ENCODE measurements at regions not wholly inside any gene's neighbourhood (a gene's known extent, or its start where the extent isn't known, plus 50 kb on each side); places are given as distances from the start of the nearest gene placed in this dataset.

GRCh38 chr3:111476701-111477100 is 65.3 kb upstream of the CD96 start:
- no peak overlapping the region for H3K9ac ChIP-seq (replicated peaks in 1 of 4; ENCODE audit: extremely low read depth in 1 of 4, low read depth in 3 of 4, low read length in 3 of 4)
- no peak overlapping the region for H3K4ac ChIP-seq (replicated peaks; ENCODE audit: insufficient read length, low read depth, low read length)
- H3K36me3 ChIP-seq (ENCODE audit: control insufficient read depth in 2 of 4, insufficient read depth in 4 of 4, low read length in 3 of 4): no peaks in the 10 kb centered on the region
- no peaks in the 10 kb centered on the region for H3K27me3 ChIP-seq (replicated peaks in 1 of 4; ENCODE audit: control insufficient read depth in 3 of 4, extremely low read depth in 1 of 4, insufficient read depth in 3 of 4, low read length in 3 of 4)
- H4K20me1 ChIP-seq (replicated peaks in 1 of 2; ENCODE audit: control insufficient read depth in 1 of 2, insufficient read depth in 2 of 2, low read length in 2 of 2): no peaks in the 10 kb centered on the region
- no peak overlapping the region for H3K14ac ChIP-seq (ENCODE audit: insufficient read length)
- H3K23ac ChIP-seq (ENCODE audit: insufficient read length): no peak overlapping the region
- no peak overlapping the region for H4K5ac ChIP-seq (ENCODE audit: insufficient read length, low read depth, low read length)
- H2AFZ ChIP-seq (ENCODE audit: low read length): no peak overlapping the region
- TF ChIP-seq TBP (IDR thresholded peaks at IDR 0.05; ENCODE audit: low read depth, low read length) (no peak), POU5F1 (IDR thresholded peaks at IDR 0.05; ENCODE audit: low read depth, low read length) (no peak), SIX5 (IDR thresholded peaks at IDR 0.05; ENCODE audit: low read depth, low read length) (no peak), BCL11A (IDR thresholded peaks at IDR 0.05; ENCODE audit: low read depth in 2 of 2, low read length in 2 of 2) (no peak), PHF8 (conservative IDR thresholded peaks at IDR 0.05; ENCODE audit: low read depth, low read length) (no peak), SP2 (IDR thresholded peaks at IDR 0.05; ENCODE audit: low read length) (no peak), ZNF274 (IDR thresholded peaks at IDR 0.05; ENCODE audit: borderline replicate concordance, extremely low read depth, low read length) (no peak), HDAC2 (IDR thresholded peaks at IDR 0.05; ENCODE audit: borderline replicate concordance in 1 of 2, low read depth in 2 of 2, low read length in 2 of 2) (no peak), SRF (IDR thresholded peaks at IDR 0.05; ENCODE audit: low read depth, low read length) (no peak), SP1 (IDR thresholded peaks at IDR 0.05; ENCODE audit: low read depth, low read length) (no peak), ATF3 (IDR thresholded peaks at IDR 0.05; ENCODE audit: insufficient read depth, low read depth, low read length) (no peak), SIN3A (conservative IDR thresholded peaks at IDR 0.05 in 1 of 2, IDR thresholded peaks at IDR 0.05 in 1 of 2; ENCODE audit: low read depth in 1 of 2, low read length in 2 of 2) (no peak)
- no peak for FAIRE-seq
- H2BK120ac ChIP-seq (replicated peaks; ENCODE audit: low read depth, low read length): no peak overlapping the region
- no peaks in the 10 kb centered on the region for H3K79me1 ChIP-seq (ENCODE audit: low read depth, low read length)
- H4K91ac ChIP-seq (replicated peaks; ENCODE audit: insufficient read length, low read length): no peak overlapping the region
- no peak for DNase-seq (ENCODE audit: low read depth in 1 of 2, low spot score in 2 of 2)
- ChIA-PET CTCF (ENCODE audit: partially characterized antibody) (no interaction called here), POLR2A (ENCODE audit: partially characterized antibody) (no interaction called here)
- no peak overlapping the region for H3K4me2 ChIP-seq (ENCODE audit: insufficient read depth in 1 of 2, low read depth in 2 of 2, low read length in 2 of 2)
- H2BK5ac ChIP-seq (ENCODE audit: low read depth, low read length): no peak overlapping the region
- H2AK5ac ChIP-seq (ENCODE audit: low read depth, low read length): no peak overlapping the region
- peaks cover 0 to 7% (median 2%) of the 10 kb centered on the region in 4 experiments; a peak in 2 of 7 replicates for H3K4me1 ChIP-seq (replicated peaks in 1 of 4; ENCODE audit: control insufficient read depth in 3 of 4, insufficient read depth in 4 of 4, low read length in 3 of 4)
- H3K23me2 ChIP-seq (ENCODE audit: low read depth, low read length): no peaks in the 10 kb centered on the region
- H3K79me2 ChIP-seq (ENCODE audit: control insufficient read depth in 1 of 2, insufficient read depth in 2 of 2, low read length in 2 of 2): no peaks in the 10 kb centered on the region
- H3K18ac ChIP-seq (ENCODE audit: extremely low read depth, low read length): no peak overlapping the region
- H3K4me3 ChIP-seq (ENCODE audit: extremely low read depth in 1 of 4, insufficient read depth in 2 of 4, low read depth in 3 of 4, low read length in 4 of 4): no peak overlapping the region
- H4K8ac ChIP-seq (ENCODE audit: extremely low read depth, insufficient read depth, low read length): no peak overlapping the region
- H3K27ac ChIP-seq (ENCODE audit: low read depth, low read length): no peak overlapping the region
- no peak overlapping the region for H2BK12ac ChIP-seq (ENCODE audit: low read depth, low read length)
- no peak overlapping the region for H2BK15ac ChIP-seq (ENCODE audit: low read length)
- 75% methylated on average over 3 of the region's 3 CpGs; no CpG with 5 or more reads in 1 of the 2 experiments for WGBS, 2 experiments (ENCODE audit: extremely low coverage in 1 of 2, insufficient coverage in 1 of 2, insufficient read length in 1 of 2, insufficient replicate concordance in 2 of 2, low coverage in 1 of 2, low lambda C conversion rate in 2 of 2, missing lambda C conversion rate in 1 of 2)
- no peak overlapping the region for H3K56ac ChIP-seq (replicated peaks; ENCODE audit: insufficient read length, low read depth, low read length)
- H2BK20ac ChIP-seq (ENCODE audit: low read length): no peak overlapping the region
- H3K9me3 ChIP-seq (ENCODE audit: insufficient read depth in 2 of 2, low read depth in 1 of 2, low read length in 1 of 2): no peaks in the 10 kb centered on the region

Measured in H1 (cell line).